NCI-H2081 treated with DMSO at 0.1 percent for 48 hours (cell line): ENCODE measurements at regions not wholly inside any gene's neighbourhood (a gene's known extent, or its start where the extent isn't known, plus 50 kb on each side); places are given as distances from the start of the nearest gene placed in this dataset.

Source experiments
- DNase-seq: peaks from one replicate; lab custom pipeline; 2025; lab: John Stamatoyannopoulos, UW

DNA sequence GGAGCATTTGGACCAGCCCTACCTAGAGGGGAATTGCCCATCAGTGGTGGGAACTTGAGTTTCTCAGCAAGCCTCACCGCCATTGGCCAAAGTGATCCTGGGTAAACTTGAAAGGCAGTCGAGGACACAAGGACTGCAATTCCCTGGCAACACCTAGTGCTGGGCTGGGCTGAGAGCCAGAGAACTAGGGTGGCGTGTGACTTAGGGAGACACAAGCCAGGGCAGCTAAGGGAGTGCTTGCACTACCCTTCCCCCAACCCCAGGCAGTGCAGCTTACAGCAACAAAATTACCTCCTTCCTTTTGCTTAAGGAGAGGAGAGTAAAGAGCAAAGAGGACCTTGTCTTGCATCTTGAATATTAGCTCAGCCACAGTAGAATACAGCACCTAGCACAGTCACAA, 176.9 kb upstream of the PRMT6 start:
- DNase-seq: no peak

DNA sequence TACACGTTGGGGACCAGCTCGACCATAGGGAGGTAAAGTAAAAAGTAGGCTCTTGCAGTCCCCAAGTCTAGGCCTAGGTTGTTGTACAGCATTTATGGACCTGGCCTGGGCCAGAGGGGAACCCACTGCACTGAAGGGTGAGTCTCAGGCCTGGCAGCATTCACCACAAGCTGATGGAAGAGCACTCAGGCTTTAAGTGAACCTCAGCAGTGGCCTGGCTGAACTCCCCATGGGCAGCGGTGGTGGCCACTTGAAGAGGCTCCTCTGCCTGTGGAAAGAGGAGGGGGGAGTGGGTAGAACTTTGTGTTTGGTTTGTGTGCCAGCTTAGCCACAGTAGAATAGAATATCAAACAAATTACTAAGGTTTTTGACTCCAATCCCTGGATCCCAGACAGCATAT, 176.2 kb upstream of the PRMT6 start:
- no peak for DNase-seq

DNA sequence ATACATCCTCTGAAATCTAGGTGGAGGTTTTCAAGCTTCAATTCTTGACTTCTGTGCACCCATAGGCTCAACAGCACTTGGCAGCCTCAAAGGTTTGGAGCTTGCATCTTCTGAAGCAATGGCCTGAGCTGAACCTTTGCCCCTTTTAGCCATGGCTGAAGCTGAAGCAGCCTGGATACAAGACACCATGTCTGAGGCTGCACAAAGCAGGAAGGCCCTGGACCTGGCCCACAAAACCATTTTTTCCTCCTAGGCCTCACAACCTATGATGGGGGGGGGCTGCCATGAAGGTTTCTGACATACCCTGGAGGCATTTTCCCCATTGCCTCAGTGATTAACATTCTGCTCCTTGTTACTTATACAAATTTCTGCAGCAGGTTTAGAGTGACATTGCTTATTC, 173.3 kb upstream of the PRMT6 start:
- no peak for DNase-seq

DNA sequence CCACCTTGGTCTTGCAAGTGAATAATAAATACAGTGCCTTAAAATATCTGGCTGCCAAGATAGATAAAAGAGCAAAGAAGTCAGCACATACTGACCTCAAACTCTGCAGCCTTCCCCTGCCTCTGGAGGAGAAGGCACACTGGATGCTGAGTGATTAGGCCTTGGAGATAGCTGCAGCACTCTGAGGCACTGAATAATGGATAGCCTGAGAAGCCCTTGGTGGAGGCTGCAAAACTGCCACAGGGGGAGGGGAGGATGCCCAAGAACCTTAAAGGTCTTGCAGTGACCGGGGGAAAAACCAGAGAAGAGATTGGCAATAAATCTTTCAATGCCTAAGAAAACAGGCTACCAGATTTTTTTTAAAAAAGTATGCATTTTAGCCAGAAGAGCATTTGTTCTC, 167.4 kb upstream of the PRMT6 start:
- no peak for DNase-seq

DNA sequence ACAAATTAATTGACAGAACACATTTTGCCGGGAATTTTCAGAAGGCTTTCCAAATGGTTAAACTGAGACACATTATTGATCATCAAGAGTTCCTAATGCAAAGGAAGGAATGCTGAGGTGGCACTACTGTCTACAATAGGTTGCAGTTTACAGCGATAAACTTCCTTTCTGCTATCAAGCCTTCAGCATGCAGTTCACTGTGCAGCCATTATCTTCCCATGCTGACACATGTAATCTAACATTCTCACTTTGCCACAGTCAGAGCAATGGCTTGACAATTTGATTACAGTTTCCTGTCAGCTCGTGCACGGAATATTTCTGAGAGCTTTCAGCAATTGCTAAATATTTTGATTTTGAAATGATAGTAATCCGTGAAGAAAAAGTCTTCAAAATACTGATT, 166.9 kb upstream of the PRMT6 start:
- DNase-seq: no peak

DNA sequence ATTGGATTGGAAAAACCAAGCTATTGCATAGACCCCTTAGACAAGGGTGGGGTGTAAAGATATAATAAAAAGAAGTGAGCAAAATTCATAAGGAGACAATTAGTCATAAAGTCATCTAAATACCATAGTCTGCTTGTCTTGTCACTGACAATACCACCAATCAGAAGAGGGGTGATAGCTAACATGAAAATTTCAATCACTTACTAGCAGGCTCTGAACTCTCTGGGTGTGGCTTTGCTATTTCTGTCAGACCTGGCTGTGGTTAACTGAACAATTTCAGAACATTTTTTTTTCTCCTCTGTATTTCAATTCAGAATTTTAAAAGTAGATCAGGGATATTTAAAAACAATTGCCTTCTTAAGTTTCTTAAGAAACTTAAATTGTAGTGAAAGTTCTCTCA, 158.5 kb upstream of the PRMT6 start:
- no peak for DNase-seq

DNA sequence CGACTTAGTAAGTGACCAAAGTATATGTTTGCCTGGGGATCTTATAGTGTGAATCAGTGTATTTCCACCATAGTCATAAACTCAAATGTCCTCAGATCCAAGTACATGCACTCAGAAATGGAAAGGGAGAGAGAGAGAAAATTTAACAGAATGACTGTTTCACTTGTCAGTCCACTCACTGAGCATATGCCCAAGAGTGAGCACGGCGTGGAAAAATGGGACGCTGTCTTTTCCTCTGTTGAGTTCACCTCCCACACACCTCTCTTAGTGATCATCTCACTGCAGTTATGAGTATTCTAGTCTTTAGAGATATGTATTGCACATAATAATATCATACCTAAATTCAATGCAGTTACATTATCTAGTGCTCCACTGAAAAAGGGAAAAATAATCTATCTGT, 156.8 kb upstream of the PRMT6 start:
- no peak for DNase-seq

DNA sequence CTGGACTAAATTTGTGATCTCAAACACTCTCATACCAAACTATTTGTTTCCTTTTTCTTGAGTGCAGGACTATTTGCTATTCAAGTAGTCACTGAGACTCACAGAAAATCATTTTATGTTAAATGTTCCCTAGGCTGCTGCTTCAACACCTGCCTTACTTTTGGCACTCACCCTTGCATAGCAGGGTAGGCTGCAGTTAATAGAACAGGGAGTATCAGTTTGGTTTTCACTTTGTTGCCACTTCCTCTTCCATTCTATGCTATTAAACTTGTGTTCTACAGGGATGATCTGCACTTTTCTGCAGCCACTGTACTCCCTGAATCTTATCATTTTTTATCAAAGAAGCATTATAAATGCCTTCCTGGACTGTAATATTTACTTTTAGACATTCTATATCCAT, 148.7 kb upstream of the PRMT6 start:
- no peak for DNase-seq

DNA sequence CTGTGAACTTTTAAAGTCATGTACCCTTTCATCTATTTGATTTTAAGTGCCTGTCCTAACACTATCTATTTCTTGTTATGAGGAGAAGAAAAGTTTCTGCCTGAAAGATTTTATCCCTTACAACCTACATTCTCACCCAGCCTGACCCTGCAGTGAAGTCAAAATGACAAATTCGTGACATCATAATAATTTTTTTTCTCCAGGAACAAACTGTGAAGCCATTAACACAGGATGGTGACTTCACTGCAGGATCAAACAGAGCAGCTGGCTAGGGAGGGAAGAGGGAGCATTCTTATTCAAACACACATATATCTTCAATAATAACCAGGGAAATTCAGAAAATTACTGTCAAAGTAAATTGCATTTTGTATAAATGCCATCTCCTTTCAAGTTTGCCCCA, 147.8 kb upstream of the PRMT6 start:
- DNase-seq: no peak

DNA sequence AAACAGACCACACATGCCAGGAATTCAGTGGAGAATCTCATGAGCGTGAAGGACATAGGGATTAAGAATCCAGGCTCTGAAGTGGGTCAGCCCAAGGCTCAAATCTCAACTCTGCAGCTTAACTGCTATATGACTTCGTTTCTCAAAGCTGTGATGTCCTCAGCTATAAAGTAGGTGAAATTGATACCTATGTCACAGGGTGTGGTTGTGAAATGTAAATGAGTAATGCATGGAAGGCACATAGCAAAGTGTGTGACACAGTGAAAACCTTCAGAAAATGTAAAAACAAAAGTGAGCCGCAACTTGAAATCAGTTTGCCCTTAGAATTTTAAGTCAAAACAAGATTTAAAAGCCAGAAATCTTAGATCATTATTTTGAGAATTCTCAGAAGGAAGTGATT, 145.7 kb upstream of the PRMT6 start:
- no peak for DNase-seq

DNA sequence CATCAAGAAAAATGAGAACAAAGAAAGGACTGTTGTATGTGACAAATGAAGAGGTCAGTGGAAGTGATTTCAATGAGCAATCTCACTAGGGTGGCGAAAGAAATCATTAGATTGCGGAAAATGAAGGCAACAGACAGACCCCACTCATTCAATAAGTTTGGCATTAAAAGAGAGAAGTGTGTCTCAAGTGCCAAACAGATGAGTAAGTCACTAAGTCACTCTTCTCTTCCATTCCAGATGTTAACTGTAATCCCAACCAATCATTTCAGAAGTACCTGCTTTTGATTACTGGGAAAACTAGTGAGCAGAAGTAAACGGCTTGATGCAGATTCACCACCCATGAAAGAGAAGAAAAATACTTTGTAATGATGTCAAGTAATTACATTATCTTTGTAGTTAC, 144.3 kb upstream of the PRMT6 start:
- no peak for DNase-seq

DNA sequence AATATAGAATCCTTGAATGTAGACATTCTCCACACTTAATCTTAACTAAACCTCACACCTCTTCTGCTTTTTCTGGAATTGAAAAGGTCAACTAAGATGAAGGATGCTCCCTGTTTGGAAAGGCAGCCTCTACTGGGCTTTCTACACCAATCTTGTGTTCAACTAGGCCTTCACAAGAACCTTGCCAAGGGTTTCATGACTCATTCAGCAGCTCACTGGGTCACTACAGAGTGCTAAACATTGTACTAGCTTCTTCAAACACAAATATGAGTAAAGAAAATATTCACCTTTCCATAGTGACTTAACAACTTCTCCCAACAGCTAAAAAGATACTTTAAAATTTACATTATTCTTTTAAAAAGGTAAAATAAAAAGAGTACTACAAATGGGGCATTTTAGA, 135.3 kb upstream of the PRMT6 start:
- no peak for DNase-seq

DNA sequence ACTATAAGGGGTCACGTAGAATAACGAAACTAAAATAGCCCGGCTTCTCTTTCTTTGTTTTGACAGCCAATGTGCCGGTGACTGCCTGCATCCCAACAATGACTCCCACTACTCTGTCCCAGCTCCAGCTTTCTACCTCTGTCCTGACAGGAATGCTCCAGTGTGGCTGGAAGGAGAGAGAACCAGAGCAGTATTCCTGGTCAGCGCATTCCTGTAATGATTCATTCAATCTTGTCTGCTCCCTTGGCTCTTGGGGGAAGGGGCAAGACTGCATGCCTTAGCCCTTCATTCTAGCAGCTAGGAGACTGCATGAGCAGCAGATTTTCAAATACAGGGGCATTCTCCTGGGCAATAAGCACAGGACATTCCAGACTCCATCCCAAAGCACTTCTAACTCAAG, 132.1 kb upstream of the PRMT6 start:
- DNase-seq: no peak

DNA sequence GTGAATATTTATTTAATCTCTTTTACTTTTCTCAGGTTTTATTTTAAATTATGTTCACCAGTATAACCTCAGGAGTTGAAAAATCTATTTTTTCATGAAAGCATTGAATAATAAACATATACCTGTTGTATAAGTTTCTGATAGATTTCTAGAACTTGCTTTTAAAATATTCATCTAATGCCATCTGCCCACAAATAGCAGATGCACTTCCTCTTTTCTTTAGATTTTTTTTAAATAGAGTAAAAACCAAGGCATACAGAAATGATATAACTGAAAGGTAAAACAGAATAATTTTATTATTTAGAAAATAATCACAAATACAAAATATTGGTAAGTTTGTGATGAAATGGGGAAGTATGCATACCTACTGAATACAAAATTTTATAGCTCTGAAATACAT, 130.7 kb upstream of the PRMT6 start:
- no peak for DNase-seq

DNA sequence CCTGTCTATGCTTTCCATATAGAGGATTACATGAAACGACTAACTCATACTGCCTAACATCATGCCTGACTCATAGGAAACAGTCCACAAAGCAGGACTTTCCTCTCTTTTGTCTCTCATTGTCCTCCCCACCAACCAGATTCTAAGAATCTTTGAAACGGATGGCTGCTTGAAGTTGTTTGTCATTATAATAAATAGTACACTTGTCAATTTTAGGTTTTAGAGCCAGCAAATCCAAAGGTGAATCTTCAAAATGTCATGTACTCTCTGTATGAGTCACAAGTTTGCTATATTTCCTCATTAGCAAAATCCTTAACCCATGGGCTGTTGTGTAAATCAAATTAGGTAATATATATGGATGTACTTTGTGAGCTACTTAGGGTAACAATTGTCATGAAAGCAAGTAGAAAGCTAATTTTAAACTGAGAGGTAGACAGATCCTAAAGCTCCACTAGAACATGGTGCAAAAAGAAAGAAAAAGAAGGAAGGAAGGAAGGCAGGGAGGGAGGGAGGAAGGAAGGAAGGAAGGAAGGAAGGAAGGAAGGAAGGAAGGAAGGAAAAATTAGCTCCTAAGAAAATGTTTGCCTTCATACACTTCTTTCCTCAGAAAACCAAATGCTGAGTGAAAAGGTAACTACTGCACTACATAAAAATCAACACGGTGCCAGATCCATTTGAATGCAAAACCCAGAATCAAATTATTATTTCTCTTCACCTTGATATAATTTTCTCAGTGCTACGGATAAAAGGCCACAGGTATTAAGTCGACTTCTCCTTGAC, 129.5 kb upstream of the PRMT6 start:
- DNase-seq: no peak

DNA sequence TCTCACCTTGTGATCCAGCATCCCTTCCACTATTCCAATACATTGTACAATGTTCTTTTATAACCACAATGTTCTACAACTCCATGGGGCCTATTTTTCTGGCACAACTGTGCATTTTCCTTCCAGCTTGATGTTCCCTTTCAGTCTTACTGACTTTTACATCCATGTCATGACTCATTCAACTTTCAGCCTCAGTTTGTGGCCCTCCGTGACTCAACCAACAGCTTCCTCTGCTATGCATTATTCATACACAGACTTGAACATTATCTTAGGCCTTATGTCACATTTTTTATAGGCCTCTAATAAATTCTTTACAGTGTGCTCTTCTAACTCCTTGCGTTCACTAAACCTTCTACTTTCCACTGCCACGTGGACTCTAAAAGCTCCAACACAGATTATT, 119.4 kb upstream of the PRMT6 start:
- no peak for DNase-seq

DNA sequence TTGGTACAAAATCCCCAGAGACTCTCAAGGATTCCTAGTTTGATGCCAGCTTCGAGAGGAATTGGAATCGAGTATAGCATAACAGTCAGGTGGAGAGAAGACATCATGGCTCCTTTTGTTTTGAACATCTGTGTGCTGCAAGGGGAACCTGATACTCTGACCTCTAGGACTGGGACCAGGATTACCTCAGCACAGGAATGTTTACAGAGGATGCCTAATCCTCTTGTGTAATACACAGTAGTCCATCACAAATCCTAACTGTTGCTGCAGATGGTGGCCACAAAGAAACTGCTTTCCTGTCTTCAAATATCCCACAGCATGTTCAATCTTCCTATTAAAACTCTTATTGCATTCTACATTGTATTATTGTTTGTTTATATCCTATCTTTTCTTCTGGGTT, 111.8 kb upstream of the PRMT6 start:
- DNase-seq: no peak

DNA sequence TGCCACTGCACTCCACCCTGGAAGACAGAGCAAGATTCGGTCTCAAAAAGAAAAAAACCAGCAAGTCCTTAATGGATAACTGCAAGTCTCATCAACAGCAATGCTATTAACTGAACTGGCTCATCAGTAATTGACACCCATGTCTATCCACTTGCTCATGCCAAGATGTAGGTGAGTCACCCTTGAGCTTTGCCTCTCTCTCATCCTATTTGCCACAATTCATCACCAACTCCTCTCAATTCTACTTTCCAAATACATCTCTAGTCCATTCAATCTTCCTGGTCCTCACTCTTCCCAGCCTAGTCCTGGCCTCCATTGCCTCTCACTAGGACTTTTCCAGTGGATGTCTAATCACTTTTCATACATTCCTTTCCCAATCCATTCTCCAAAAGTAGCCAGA, 103.7 kb upstream of the PRMT6 start:
- DNase-seq: no peak

DNA sequence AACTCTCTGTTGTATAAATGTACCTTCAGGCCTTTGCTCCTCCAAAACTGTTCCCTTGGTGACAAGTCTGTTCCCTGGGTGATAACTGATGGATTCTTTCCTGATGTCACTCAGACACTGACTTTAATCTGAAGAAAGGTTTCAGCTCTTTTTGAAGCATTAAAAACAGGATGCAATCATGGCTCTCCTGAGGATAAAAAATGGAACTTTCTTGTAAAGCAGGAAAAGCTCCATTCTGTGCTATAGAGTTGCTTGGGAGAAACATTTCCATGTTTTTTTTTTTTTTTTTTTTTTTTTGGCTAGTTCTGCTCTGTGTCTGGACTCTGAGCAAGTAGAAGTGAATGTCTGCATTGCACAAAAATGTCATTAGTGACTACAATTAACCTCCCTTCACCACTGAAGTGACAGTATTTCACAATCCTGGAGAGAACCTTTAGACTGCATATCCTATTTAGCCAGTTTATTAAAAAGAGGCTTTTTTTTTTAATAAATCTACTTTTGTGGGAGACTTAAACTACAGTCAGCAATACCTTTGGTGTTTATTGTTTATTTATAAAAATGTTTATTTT, 101.7 kb upstream of the PRMT6 start:
- no peak for DNase-seq

DNA sequence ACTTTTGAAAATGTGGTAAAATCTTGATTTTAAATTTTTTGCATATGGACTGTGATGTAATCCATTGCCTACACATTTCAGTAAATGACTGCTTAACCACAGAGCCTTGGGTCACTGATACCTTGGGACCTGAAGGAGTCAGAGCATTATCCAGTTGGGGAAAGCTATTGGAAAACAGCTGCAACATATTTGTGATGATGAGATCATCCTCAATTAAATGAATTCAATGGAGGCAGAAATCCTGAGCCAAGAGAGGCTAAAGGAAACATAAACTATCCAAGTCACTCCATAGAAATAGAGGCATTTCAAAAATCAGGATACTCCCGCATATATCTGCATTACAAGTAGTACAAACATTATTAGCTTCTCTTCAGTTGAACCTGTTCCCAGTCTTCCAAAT, 99.8 kb upstream of the PRMT6 start:
- no peak for DNase-seq

DNA sequence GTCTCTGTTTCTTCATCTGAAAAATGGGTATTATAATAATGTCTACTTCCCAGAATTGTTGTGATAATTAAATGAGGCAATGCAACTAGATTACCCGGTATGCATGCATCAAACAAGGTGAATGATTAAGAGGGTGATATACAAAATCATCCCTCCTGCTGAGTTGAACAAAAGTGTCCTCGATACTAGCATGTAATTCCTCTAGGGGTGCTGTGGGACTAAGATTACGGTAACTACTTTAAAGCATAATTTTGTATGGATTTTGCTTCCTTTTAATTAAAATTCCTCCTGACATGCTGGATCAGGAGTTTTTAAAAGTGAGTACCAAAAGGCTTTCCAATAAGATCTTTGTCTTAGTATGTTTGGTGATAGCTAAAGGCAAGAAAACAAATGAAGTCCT, 98.7 kb upstream of the PRMT6 start:
- DNase-seq: no peak

DNA sequence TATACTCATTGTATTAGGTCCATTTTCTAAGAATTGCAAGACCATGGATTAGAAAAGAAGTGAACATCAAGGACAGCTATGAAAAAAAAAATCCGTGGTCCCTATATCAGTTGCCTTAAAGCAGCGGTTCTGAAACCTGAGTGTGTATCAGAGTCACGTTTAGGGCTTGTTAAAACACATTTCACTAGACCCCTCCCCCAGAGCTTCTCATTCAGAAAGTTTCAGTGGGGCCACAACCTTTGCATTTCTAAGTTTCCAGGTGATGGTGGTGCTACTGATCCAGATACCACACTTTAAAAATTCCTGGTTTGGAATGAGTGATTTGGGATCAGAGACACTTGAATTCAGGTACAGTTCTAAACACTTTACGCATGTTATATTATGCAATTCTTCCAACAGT, 96.1 kb upstream of the PRMT6 start:
- no peak for DNase-seq

DNA sequence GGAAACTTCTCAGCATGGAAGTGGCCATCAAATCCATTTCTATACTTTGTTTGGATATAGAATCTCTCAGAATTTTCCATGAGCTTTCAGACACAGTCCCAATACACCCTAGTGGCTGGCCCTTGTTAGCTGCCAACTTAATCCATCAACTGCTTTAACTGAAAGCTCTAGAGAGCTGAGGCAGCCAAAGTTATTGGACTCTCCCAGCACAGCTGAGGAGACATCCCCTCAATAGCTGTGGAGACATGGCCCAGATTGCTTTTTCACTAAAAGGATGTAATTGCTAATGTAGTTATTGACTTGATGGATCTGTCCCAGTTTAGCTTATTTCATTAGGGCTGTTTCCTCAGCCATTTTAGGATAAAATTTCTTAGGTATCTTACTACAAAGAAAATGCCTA, 94.8 kb upstream of the PRMT6 start:
- no peak for DNase-seq

DNA sequence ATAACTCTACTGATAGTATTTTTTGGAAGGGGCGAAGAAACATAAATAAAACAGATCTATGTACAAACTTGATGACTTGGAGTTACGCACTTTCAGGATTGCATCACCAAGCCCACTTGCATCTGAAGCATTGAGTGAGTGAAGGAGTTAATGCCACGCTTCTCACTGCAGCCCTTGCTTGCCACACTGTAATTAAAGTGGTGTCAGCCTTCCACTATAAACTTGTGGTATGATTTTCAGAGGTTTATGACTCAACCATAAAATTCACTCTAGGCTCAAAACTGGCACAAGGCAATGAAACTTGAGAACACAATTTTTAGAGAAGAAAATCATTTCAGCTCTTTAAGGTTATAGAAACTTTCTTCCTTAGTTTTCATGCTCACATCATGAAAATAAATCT, 93.9 kb upstream of the PRMT6 start:
- no peak for DNase-seq
